B cell (primary cell): ENCODE measurements at regions not wholly inside any gene's neighbourhood (a gene's known extent, or its start where the extent isn't known, plus 50 kb on each side); places are given as distances from the start of the nearest gene placed in this dataset.

Source experiments
- EZH2 ChIP-seq: IDR thresholded peaks from 2 replicates; pipeline ENCODE4 v1.6.1; 2012; ENCODE audit warnings: borderline replicate concordance, low read depth, mild to moderate bottlenecking, moderate library complexity, low read length; ENCODE audit not compliant: insufficient read depth, poor library complexity, severe bottlenecking
- TF ChIP-seq, protein P1 (sequence below): fragments of 200-600 bp; IDR thresholded peaks from one replicate; pipeline ENCODE4 v1.8.0; 2022; ENCODE audit warnings: antibody characterized with exemption, mild to moderate bottlenecking

DNA sequence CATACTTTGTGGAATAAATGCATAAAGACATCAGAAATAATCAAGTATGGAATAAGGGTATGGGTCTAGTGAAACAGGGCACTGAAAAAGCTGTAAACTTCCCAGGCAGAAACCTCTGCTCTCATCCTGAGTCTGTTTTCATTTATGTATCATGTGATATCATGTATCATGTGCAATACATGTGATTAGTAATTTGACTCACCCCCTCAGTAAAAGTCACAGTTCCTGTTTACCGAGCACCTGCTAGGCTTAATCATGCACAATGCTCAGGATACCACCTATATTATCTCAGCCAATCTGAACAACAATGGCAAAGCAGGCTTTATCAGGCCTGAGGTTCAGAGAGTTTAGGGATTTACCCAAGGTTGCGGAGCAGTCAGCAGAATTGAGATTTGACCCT is 250.6 kb upstream of the TENM4 start:
- TF ChIP-seq, protein P1, sequence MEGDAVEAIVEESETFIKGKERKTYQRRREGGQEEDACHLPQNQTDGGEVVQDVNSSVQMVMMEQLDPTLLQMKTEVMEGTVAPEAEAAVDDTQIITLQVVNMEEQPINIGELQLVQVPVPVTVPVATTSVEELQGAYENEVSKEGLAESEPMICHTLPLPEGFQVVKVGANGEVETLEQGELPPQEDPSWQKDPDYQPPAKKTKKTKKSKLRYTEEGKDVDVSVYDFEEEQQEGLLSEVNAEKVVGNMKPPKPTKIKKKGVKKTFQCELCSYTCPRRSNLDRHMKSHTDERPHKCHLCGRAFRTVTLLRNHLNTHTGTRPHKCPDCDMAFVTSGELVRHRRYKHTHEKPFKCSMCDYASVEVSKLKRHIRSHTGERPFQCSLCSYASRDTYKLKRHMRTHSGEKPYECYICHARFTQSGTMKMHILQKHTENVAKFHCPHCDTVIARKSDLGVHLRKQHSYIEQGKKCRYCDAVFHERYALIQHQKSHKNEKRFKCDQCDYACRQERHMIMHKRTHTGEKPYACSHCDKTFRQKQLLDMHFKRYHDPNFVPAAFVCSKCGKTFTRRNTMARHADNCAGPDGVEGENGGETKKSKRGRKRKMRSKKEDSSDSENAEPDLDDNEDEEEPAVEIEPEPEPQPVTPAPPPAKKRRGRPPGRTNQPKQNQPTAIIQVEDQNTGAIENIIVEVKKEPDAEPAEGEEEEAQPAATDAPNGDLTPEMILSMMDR: no peak
- TF ChIP-seq EZH2: no peak
